HG02610 (cell line): ENCODE measurements at regions not wholly inside any gene's neighbourhood (a gene's known extent, or its start where the extent isn't known, plus 50 kb on each side); places are given as distances from the start of the nearest gene placed in this dataset.

Source experiments
- ATAC-seq: cut with Tn5 transposase; IDR thresholded peaks from one replicate; pipeline ENCODE4 v1.9.1; 2021; ENCODE audit warnings: mild to moderate bottlenecking, moderate library complexity; ENCODE audit not compliant: unreplicated experiment

- ATAC-seq, result peak; percentile 38
Observed at GRCh38 chr6:1482381-1483166, 93.2 kb downstream of the FOXF2 start.

- no peak for ATAC-seq
Observed at GRCh38 chr6:1485678-1486077, 96.3 kb downstream of the FOXF2 start.

GRCh38 chr6:1486387-1486786 lies 97.0 kb downstream of the FOXF2 start:
- ATAC-seq, result peak; percentile 40

- ATAC-seq, result no peak
Observed at GRCh38 chr6:1487239-1487638, 97.9 kb downstream of the FOXF2 start.

GRCh38 chr6:1491025-1491424 lies 101.6 kb downstream of the FOXF2 start:
- ATAC-seq, result no peak

GRCh38 chr6:1491591-1492319 lies 102.4 kb downstream of the FOXF2 start:
- ATAC-seq, result no peak

GRCh38 chr6:1494671-1495070 lies 105.3 kb downstream of the FOXF2 start:
- ATAC-seq, result no peak

- no peak for ATAC-seq
Observed at GRCh38 chr6:1495344-1495743, 106.0 kb downstream of the FOXF2 start.

GRCh38 chr6:1496092-1496491 lies 106.7 kb downstream of the FOXF2 start:
- no peak for ATAC-seq

GRCh38 chr6:1496836-1497760 lies 107.7 kb downstream of the FOXF2 start:
- no peak for ATAC-seq

GRCh38 chr6:1497761-1498105 lies 108.4 kb downstream of the FOXF2 start:
- ATAC-seq, result no peak

- ATAC-seq, result no peak
Observed at GRCh38 chr6:1498491-1499113, 109.2 kb downstream of the FOXF2 start.

- ATAC-seq, result no peak
Observed at GRCh38 chr6:1499777-1500176, 109.9 kb upstream of the FOXC1 start.

- no peak for ATAC-seq
Observed at GRCh38 chr6:1500913-1501312, 108.8 kb upstream of the FOXC1 start.

- no peak for ATAC-seq
Observed at GRCh38 chr6:1502041-1502440, 107.7 kb upstream of the FOXC1 start.

GRCh38 chr6:1503811-1504210 lies 105.9 kb upstream of the FOXC1 start:
- no peak for ATAC-seq

GRCh38 chr6:1504465-1504864 lies 105.2 kb upstream of the FOXC1 start:
- ATAC-seq, result no peak

GRCh38 chr6:1507251-1507650 lies 102.5 kb upstream of the FOXC1 start:
- no peak for ATAC-seq

- ATAC-seq, result no peak
Observed at GRCh38 chr6:1509241-1509640, 100.5 kb upstream of the FOXC1 start.

- no peak for ATAC-seq
Observed at GRCh38 chr6:1510239-1510638, 99.5 kb upstream of the FOXC1 start.

GRCh38 chr6:1513215-1513780 lies 96.4 kb upstream of the FOXC1 start:
- ATAC-seq, result no peak
